SK-N-SH (cell line): ENCODE measurements at regions not wholly inside any gene's neighbourhood (a gene's known extent, or its start where the extent isn't known, plus 50 kb on each side); places are given as distances from the start of the nearest gene placed in this dataset.

ENCODE experiments used
- CTCF ChIA-PET: fragments of 300-600, 350-600 bp; formaldehyde crosslinking; extraction: SDS; loops from one replicate; lab custom pipeline; 2021; lab: Yijun Ruan, JAX
- POLR2A ChIA-PET: fragments of 350-600 bp; sonication (Branson Sonifier 250); formaldehyde crosslinking; extraction: SDS; loops from one replicate; lab custom pipeline; 2020; ENCODE audit warnings: antibody characterized with exemption, inconsistent platforms; lab: Yijun Ruan, JAX
- DNase-seq: peaks from one replicate; pipeline ENCODE4 v3.0.0; 2012
- H2AFZ ChIP-seq: fragments of 200-600 bp; sonication (generic); 2 replicates; pipeline ENCODE4 v1.8.1; 2016; ENCODE audit warnings: antibody characterized with exemption, mild to moderate bottlenecking, low read depth
- H3F3A ChIP-seq: fragments of 200-600 bp; sonication (generic); replicated peaks from 2 replicates; pipeline ENCODE3; 2016; ENCODE audit warnings: antibody characterized with exemption, mild to moderate bottlenecking; ENCODE audit not compliant: insufficient read depth
- H3K27ac ChIP-seq, 2 experiments: fragments of 200-500 bp in 1 of 2; fragments of 200-600 bp in 1 of 2; sonication (Bioruptor generic) in 1 of 2; sonication (generic), shearing (Covaris generic) in 1 of 2; 2 replicates each; pipeline versions ENCODE4 v1.5.1 to v1.6.1; 2014 to 2016; ENCODE audit warnings: low read depth in 2 of 2, inconsistent platforms in 1 of 2, low read length in 1 of 2, mild to moderate bottlenecking in 1 of 2, mixed read lengths in 1 of 2
- H3K27me3 ChIP-seq: fragments of 200-600 bp; sonication (generic), shearing (Covaris generic); 2 replicates; pipeline ENCODE4 v1.6.1; 2016; ENCODE audit warnings: mixed run types; ENCODE audit not compliant: insufficient read depth
- H3K36me3 ChIP-seq, 2 experiments: fragments of 200-500 bp in 1 of 2; fragments of 200-600 bp in 1 of 2; sonication (Bioruptor generic) in 1 of 2; sonication (generic) in 1 of 2; replicated peaks in 1 of 2; 2 replicates each; pipeline versions ENCODE3 to v1.5.1; 2014 to 2016; ENCODE audit warnings: low read length in 1 of 2, mild to moderate bottlenecking in 1 of 2; ENCODE audit not compliant: insufficient read depth in 2 of 2, control insufficient read depth in 1 of 2
- H3K4me1 ChIP-seq, 2 experiments: fragments of 200-500 bp in 1 of 2; fragments of 200-600 bp in 1 of 2; sonication (Bioruptor generic) in 1 of 2; sonication (generic), shearing (Covaris generic) in 1 of 2; 2 replicates each; pipeline versions ENCODE4 v1.5.1 to v1.6.1; 2014 to 2016; ENCODE audit warnings: low read depth in 1 of 2, low read length in 1 of 2, mixed run types in 1 of 2; ENCODE audit not compliant: insufficient read depth in 2 of 2, control insufficient read depth in 1 of 2
- H3K4me2 ChIP-seq: fragments of 200-600 bp; sonication (generic), shearing (Covaris generic); 2 replicates; pipeline ENCODE4 v1.6.1; 2017; ENCODE audit warnings: mixed run types
- H3K4me3 ChIP-seq, 2 experiments: fragments of 200-500 bp in 1 of 2; fragments of 200-600 bp in 1 of 2; sonication (Bioruptor generic) in 1 of 2; sonication (generic), shearing (Covaris generic) in 1 of 2; 2 replicates each; pipeline versions ENCODE4 v1.5.1 to v1.8.1; 2014 to 2016; ENCODE audit warnings: low read depth in 2 of 2, inconsistent platforms in 1 of 2, low read length in 1 of 2, mild to moderate bottlenecking in 1 of 2, mixed read lengths in 1 of 2, moderate library complexity in 1 of 2
- H3K79me2 ChIP-seq: fragments of 200-600 bp; sonication (generic); 2 replicates; pipeline ENCODE4 v1.8.1; 2017; ENCODE audit warnings: mild to moderate bottlenecking; ENCODE audit not compliant: insufficient read depth
- H3K9ac ChIP-seq: fragments of 200-600 bp; sonication (generic); 2 replicates; pipeline ENCODE4 v1.6.1; 2017; ENCODE audit warnings: mixed run types
- H3K9me2 ChIP-seq: fragments of 200-600 bp; sonication (generic); 2 replicates; pipeline ENCODE4 v1.6.1; 2017; ENCODE audit warnings: mixed run types
- H3K9me3 ChIP-seq: fragments of 200-600 bp; sonication (generic); 2 replicates; pipeline ENCODE4 v1.6.1; 2017; ENCODE audit warnings: mixed run types, mild to moderate bottlenecking, moderate library complexity
- H4K20me1 ChIP-seq: fragments of 200-600 bp; sonication (generic); 2 replicates; pipeline ENCODE4 v1.6.1; 2017; ENCODE audit warnings: mild to moderate bottlenecking, mixed run types; ENCODE audit not compliant: insufficient read depth
- CHD2 ChIP-seq: fragments of 150-350 bp; IDR thresholded peaks from 2 replicates; pipeline ENCODE4 v1.6.1; 2018; ENCODE audit warnings: low read length; ENCODE audit not compliant: partially characterized antibody
- EP300 ChIP-seq, 2 experiments: IDR thresholded peaks; 2 replicates each; pipeline versions ENCODE4 v1.4.0 to v1.6.1; 2012; ENCODE audit warnings: borderline replicate concordance in 1 of 2, low read depth in 1 of 2, low read length in 1 of 2
- EZH2phosphoT487 ChIP-seq: fragments of 200-600 bp; sonication (generic); IDR thresholded peaks from 2 replicates; pipeline ENCODE4 v1.6.1; 2017; ENCODE audit warnings: low read depth, mixed run types, mild to moderate bottlenecking, antibody characterized with exemption, moderate library complexity, borderline replicate concordance
- FOXM1 ChIP-seq: IDR thresholded peaks from 2 replicates; pipeline ENCODE4 v1.4.0; 2012; ENCODE audit warnings: low read depth, mild to moderate bottlenecking
- GABPA ChIP-seq: IDR thresholded peaks from 2 replicates; pipeline ENCODE4 v1.4.0; 2012; ENCODE audit warnings: low read depth, mild to moderate bottlenecking
- IRF3 ChIP-seq: fragments of 150-350 bp; IDR thresholded peaks from 2 replicates; pipeline ENCODE4 v1.6.1; 2016; ENCODE audit warnings: mild to moderate bottlenecking, low read depth, low read length
- MAX ChIP-seq: IDR thresholded peaks from 2 replicates; pipeline ENCODE4 v1.4.0; 2012; ENCODE audit warnings: low read depth
- MXI1 ChIP-seq: IDR thresholded peaks from 2 replicates; pipeline ENCODE4 v1.6.1; 2012; ENCODE audit warnings: mild to moderate bottlenecking, low read depth, low read length, improper control_type of control experiment
- POLR2AphosphoS5 ChIP-seq: IDR thresholded peaks from 2 replicates; pipeline ENCODE4 v1.6.1; 2012; ENCODE audit warnings: low read depth, low read length
- SIN3A ChIP-seq: IDR thresholded peaks from 2 replicates; pipeline ENCODE4 v1.6.1; 2012; ENCODE audit warnings: low read depth, mild to moderate bottlenecking, low read length, moderate library complexity, borderline replicate concordance
- USF2 ChIP-seq: fragments of 150-350 bp; IDR thresholded peaks from 2 replicates; pipeline ENCODE4 v1.6.1; 2017; ENCODE audit warnings: antibody characterized with exemption, low read length, low read depth, borderline replicate concordance
- WGBS: methylation state at CpG from one replicate; pipeline ENCODE4 v1.1.6; 2017; ENCODE audit warnings: low lambda C conversion rate; 5-methylcytosine and 5-hydroxymethylcytosine counted together
- TF ChIP-seq, protein P1 (sequence below): IDR thresholded peaks from 2 replicates; pipeline ENCODE4 v1.4.0; 2012; ENCODE audit warnings: low read depth, borderline replicate concordance
- TF ChIP-seq, protein P2 (sequence below): IDR thresholded peaks from 2 replicates; pipeline ENCODE4; 2012

DNA sequence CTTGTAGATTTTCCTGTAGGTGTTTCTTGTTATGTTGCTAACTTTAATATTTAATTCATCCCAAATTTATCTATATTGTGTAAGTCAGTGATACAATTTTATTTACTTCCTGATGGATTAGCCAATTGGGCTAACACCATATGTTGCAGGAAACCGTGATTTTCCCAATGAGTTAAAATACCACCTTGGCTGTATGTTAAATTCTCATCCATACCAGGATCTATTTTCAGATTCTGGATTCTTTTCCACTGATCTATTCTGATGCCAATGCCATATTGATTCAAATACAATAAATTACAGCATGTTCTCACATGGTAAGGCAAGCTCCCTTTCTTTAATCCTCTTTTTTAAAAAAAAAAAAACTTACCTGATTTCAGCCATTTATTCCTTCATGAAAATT is 85.8 kb upstream of the DNAJC10 start:
- no peaks in the 10 kb centered on the region for H3F3A ChIP-seq
- no peaks in the 10 kb centered on the region for H4K20me1 ChIP-seq
- ChIA-PET CTCF (interaction anchor here (0.6 to 1.2 kb wide), 2 partner anchors 12 to 553 kb away, joined by 3 read pairs; no protein-coding TSS in a partner anchor), POLR2A (no interaction called here)
- no peak overlapping the region for H2AFZ ChIP-seq
- TF ChIP-seq EZH2phosphoT487: no peak
- no peak overlapping the region for H3K9ac ChIP-seq
- no peak for DNase-seq
- H3K27me3 ChIP-seq: no peaks in the 10 kb centered on the region
- no peak overlapping the region for H3K4me2 ChIP-seq
- H3K9me2 ChIP-seq: no peaks in the 10 kb centered on the region
- H3K4me1 ChIP-seq: no peaks in the 10 kb centered on the region; a peak in 1 of 4 replicates
- 86% methylated on average over 1 of the region's 1 CpG for WGBS
- no peaks in the 10 kb centered on the region for H3K36me3 ChIP-seq
- no peak overlapping the region for H3K27ac ChIP-seq
- H3K9me3 ChIP-seq: no peaks in the 10 kb centered on the region
- H3K79me2 ChIP-seq: no peaks in the 10 kb centered on the region
- no peak overlapping the region for H3K4me3 ChIP-seq

- Histone ChIP-seq H3K4me1 (no peaks in the 10 kb centered on the region; a peak in 1 of 4 replicates), H3K79me2 (no peaks in the 10 kb centered on the region), H3K9ac (no peak overlapping the region), H3K4me3 (no peak overlapping the region), H3K36me3 (no peaks in the 10 kb centered on the region), H3K4me2 (no peak overlapping the region), H3F3A (no peaks in the 10 kb centered on the region), H2AFZ (no peak overlapping the region), H4K20me1 (no peaks in the 10 kb centered on the region), H3K27me3 (no peaks in the 10 kb centered on the region), H3K9me3 (no peaks in the 10 kb centered on the region), H3K27ac (no peak overlapping the region), H3K9me2 (no peaks in the 10 kb centered on the region)
- no peak for TF ChIP-seq USF2
- TF ChIP-seq, protein P1, sequence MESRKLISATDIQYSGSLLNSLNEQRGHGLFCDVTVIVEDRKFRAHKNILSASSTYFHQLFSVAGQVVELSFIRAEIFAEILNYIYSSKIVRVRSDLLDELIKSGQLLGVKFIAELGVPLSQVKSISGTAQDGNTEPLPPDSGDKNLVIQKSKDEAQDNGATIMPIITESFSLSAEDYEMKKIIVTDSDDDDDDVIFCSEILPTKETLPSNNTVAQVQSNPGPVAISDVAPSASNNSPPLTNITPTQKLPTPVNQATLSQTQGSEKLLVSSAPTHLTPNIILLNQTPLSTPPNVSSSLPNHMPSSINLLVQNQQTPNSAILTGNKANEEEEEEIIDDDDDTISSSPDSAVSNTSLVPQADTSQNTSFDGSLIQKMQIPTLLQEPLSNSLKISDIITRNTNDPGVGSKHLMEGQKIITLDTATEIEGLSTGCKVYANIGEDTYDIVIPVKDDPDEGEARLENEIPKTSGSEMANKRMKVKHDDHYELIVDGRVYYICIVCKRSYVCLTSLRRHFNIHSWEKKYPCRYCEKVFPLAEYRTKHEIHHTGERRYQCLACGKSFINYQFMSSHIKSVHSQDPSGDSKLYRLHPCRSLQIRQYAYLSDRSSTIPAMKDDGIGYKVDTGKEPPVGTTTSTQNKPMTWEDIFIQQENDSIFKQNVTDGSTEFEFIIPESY: no peak
- TF ChIP-seq SIN3A: no peak
- no peak for TF ChIP-seq EP300 (IDR thresholded peaks at IDR 0.05; ENCODE audit: borderline replicate concordance in 1 of 2, low read depth in 1 of 2, low read length in 1 of 2)
- no peak for TF ChIP-seq GABPA
- DNase-seq: no peak
- ChIA-PET CTCF (interaction anchor here (1.4 kb wide), 1 partner anchor 91 kb away, joined by 3 read pairs; no protein-coding TSS in a partner anchor), POLR2A (no interaction called here)
- 71% methylated on average over 3 of the region's 3 CpGs for WGBS
These were observed 84.8 kb upstream of the DNAJC10 start for GRCh38 chr2:182631299-182631698.

DNA sequence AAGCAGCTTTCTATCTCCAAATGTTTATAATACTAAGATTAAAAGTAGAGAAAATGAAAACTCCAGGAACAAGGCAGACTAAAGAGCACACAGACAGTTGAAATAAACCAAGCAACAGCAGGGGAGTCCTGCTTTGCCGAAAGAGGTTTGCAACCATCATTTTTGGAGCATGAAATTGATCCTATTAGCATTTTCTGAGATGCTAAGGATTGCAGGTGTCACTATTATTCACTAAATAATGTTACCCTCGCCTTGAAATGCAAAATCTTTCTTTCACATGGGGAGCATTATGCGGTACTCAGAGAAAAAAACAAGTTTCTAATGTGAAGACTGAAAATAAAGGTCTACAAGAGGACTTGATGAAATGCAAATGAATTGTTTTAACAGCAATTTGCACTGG is 81.7 kb upstream of the DNAJC10 start:
- 80% methylated on average over 3 of the region's 3 CpGs for WGBS
- TF ChIP-seq, protein P1: no peak
- TF ChIP-seq FOXM1 (no peak), IRF3 (no peak), CHD2 (no peak), MAX (no peak), MXI1 (no peak), POLR2AphosphoS5 (no peak)
- TF ChIP-seq, protein P2, sequence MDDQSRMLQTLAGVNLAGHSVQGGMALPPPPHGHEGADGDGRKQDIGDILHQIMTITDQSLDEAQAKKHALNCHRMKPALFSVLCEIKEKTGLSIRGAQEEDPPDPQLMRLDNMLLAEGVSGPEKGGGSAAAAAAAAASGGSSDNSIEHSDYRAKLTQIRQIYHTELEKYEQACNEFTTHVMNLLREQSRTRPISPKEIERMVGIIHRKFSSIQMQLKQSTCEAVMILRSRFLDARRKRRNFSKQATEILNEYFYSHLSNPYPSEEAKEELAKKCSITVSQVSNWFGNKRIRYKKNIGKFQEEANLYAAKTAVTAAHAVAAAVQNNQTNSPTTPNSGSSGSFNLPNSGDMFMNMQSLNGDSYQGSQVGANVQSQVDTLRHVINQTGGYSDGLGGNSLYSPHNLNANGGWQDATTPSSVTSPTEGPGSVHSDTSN: no peak

More for the DNA sequence above, 81.7 kb upstream of the DNAJC10 start:
- Histone ChIP-seq H3K4me1 (peaks cover 0 to 3% of the 10 kb centered on the region in 2 experiments; a peak in 1 of 4 replicates), H3K27ac (no peak overlapping the region), H2AFZ (peak overlapping the region; percentile 44; the same call in 1 of the 2 replicates), H3K9me3 (no peaks in the 10 kb centered on the region), H3K4me3 (no peak overlapping the region), H3K9me2 (no peaks in the 10 kb centered on the region), H3K9ac (no peak overlapping the region), H3K36me3 (no peaks in the 10 kb centered on the region), H3K4me2 (no peak overlapping the region), H3K79me2 (no peaks in the 10 kb centered on the region), H3K27me3 (no peaks in the 10 kb centered on the region), H4K20me1 (no peaks in the 10 kb centered on the region), H3F3A (no peaks in the 10 kb centered on the region)
- ChIA-PET POLR2A (no interaction called here), CTCF (interaction anchor here (1.8 kb wide), 1 partner anchor 14 kb away, joined by 5 read pairs; no protein-coding TSS in a partner anchor)
- DNase-seq: no peak
